ENCODE measurements at regions not wholly inside any gene's neighbourhood (a gene's known extent, or its start where the extent isn't known, plus 50 kb on each side); places are given as distances from the start of the nearest gene placed in this dataset.

- Histone ChIP-seq H3K9me3 (no peaks in the 10 kb centered on the region), H3K36me3 (no peaks in the 10 kb centered on the region), H3K4me3 (no peak overlapping the region), H3K27me3 (no peaks in the 10 kb centered on the region), H3K27ac (no peak overlapping the region), H3K4me1 (no peaks in the 10 kb centered on the region)
- 73 to 93% (median 86%) methylated on average over 2 to 4 of the region's 4 CpGs; no CpG with 5 or more reads in 1 of the 5 donors for WGBS, 5 donors
- no peak for DNase-seq
- intact Hi-C loops (cut with DNase I; ENCODE audit: low total_unique reads), result no loop called here
- TF ChIP-seq POLR2AphosphoS5 (IDR thresholded peaks at IDR 0.05), result no peak
- TF ChIP-seq CTCF (IDR thresholded peaks at IDR 0.05), result no peak
- TF ChIP-seq EP300 (IDR thresholded peaks at IDR 0.05), result no peak
- TF ChIP-seq POLR2A (IDR thresholded peaks at IDR 0.05), result no peak
These were observed 113.7 kb upstream of the ADAMTS16 start for GRCh38 chr5:5026409-5026785.

GRCh38 chr5:5031665-5032064 lies 108.5 kb upstream of the ADAMTS16 start:
- intact Hi-C loops (cut with DNase I; ENCODE audit: low total_unique reads), result loop anchor here (10.0 kb wide), 1 partner anchor 487 kb away; no protein-coding TSS in a partner anchor
- Histone ChIP-seq H3K27me3 (no peaks in the 10 kb centered on the region), H3K36me3 (no peaks in the 10 kb centered on the region), H3K9me3 (no peaks in the 10 kb centered on the region), H3K4me1 (no peaks in the 10 kb centered on the region), H3K27ac (no peak overlapping the region), H3K4me3 (no peak overlapping the region)
- DNase-seq, result no peak
- TF ChIP-seq CTCF (IDR thresholded peaks at IDR 0.05) (no peak), EP300 (IDR thresholded peaks at IDR 0.05) (no peak), POLR2A (IDR thresholded peaks at IDR 0.05) (no peak), POLR2AphosphoS5 (IDR thresholded peaks at IDR 0.05) (no peak)
- 66 to 74% (median 68%) methylated on average over 6 of the region's 6 CpGs for WGBS, 5 donors

- H3K36me3 ChIP-seq, result no peaks in the 10 kb centered on the region
- no peak for TF ChIP-seq POLR2AphosphoS5 (IDR thresholded peaks at IDR 0.05)
- no peak for TF ChIP-seq POLR2A (IDR thresholded peaks at IDR 0.05)
- TF ChIP-seq EP300 (IDR thresholded peaks at IDR 0.05), result no peak
- no peak for TF ChIP-seq CTCF (IDR thresholded peaks at IDR 0.05)
- no peaks in the 10 kb centered on the region for H3K27me3 ChIP-seq
- intact Hi-C loops (cut with DNase I; ENCODE audit: low total_unique reads), result loop anchor here (10.0 kb wide), 1 partner anchor 493 kb away; no protein-coding TSS in a partner anchor
- H3K9me3 ChIP-seq, result peaks cover 0 to 5% (median 0%) of the 10 kb centered on the region in 4 donors
- WGBS, 5 donors, result 50 to 71% (median 61%) methylated on average over 1 of the region's 1 CpG
- H3K4me3 ChIP-seq, result no peak overlapping the region
- DNase-seq, result no peak
- H3K27ac ChIP-seq, result no peak overlapping the region
- H3K4me1 ChIP-seq, result no peaks in the 10 kb centered on the region
These were observed 102.5 kb upstream of the ADAMTS16 start for GRCh38 chr5:5037674-5038073.

GRCh38 chr5:5039918-5040317 lies 100.2 kb upstream of the ADAMTS16 start:
- no peaks in the 10 kb centered on the region for H3K27me3 ChIP-seq
- no peak for DNase-seq
- no peaks in the 10 kb centered on the region for H3K36me3 ChIP-seq
- intact Hi-C loops (cut with DNase I; ENCODE audit: low total_unique reads), result loop anchor here (10.0 kb wide), 1 partner anchor 495 kb away; no protein-coding TSS in a partner anchor
- no peak overlapping the region for H3K27ac ChIP-seq
- peaks cover 0 to 5% (median 0%) of the 10 kb centered on the region in 4 donors for H3K9me3 ChIP-seq
- no peaks in the 10 kb centered on the region for H3K4me1 ChIP-seq
- no peak overlapping the region for H3K4me3 ChIP-seq
- 71 to 80% (median 75%) methylated on average over 4 of the region's 4 CpGs for WGBS, 5 donors
- no peak for TF ChIP-seq CTCF (IDR thresholded peaks at IDR 0.05)
